ENCODE measurements at regions not wholly inside any gene's neighbourhood (a gene's known extent, or its start where the extent isn't known, plus 50 kb on each side); places are given as distances from the start of the nearest gene placed in this dataset.

DNA sequence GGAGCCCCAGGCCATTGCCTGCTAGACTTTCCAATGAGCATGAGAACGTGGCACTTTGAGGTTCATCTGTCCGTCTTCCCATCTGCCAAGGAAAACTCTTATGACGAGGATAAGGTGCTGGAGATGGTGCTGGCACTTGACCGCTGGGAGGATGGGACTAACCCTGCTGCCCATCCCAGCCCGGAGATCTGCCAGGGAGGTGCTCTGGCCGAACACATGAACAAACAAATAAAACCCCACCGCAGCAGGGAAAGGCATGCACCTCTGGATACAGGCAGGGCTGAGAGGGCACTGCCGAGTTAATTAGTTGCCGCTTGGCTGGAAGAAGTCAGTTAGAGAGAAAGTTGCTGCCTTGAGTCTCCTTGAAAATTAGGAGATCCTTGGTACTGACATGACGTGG, 308.4 kb downstream of the AJAP1 start:
- intact Hi-C loops (cut with micrococcal nuclease), result no loop called here
- H4K20me1 ChIP-seq (ENCODE audit: insufficient read depth), result no peaks in the 10 kb centered on the region
- ATAC-seq (no peak), DNase-seq (ENCODE audit: low read depth, low spot score) (no peak)
- H3K27ac ChIP-seq (ENCODE audit: low read depth, low read length), result no peak overlapping the region
- H3K79me2 ChIP-seq (ENCODE audit: insufficient read depth, low read length), result no peaks in the 10 kb centered on the region
- BruUV-seq (replicated peaks), result no TSS peak
- no peaks in the 10 kb centered on the region for H3K36me3 ChIP-seq (ENCODE audit: control insufficient read depth in 1 of 2, insufficient read depth in 2 of 2, low read length in 2 of 2)
- ChIA-PET CTCF (no interaction called here), POLR2A (no interaction called here), RAD21 (ENCODE audit: low non-redundant PET in 1 of 2, low total read pairs in 2 of 2, uncharacterized antibody in 2 of 2, unreplicated experiment in 2 of 2) (no interaction called here)
- no peak overlapping the region for H3K4me2 ChIP-seq (ENCODE audit: low read length)
- TF ChIP-seq, protein P1, sequence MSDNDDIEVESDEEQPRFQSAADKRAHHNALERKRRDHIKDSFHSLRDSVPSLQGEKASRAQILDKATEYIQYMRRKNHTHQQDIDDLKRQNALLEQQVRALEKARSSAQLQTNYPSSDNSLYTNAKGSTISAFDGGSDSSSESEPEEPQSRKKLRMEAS (IDR thresholded peaks at IDR 0.05), result no peak
- TF ChIP-seq SP1 (IDR thresholded peaks at IDR 0.05; ENCODE audit: low read depth), result no peak
- no peak for TF ChIP-seq ELF1 (IDR thresholded peaks at IDR 0.05; ENCODE audit: borderline replicate concordance, low read depth)
- no peak for TF ChIP-seq ZNF274 (IDR thresholded peaks at IDR 0.05; ENCODE audit: low read depth, low read length)
- no peak for TF ChIP-seq EZH2 (IDR thresholded peaks at IDR 0.05)
- TF ChIP-seq POLR2AphosphoS5 (IDR thresholded peaks at IDR 0.05; ENCODE audit: low read depth, low read length), result no peak
- TF ChIP-seq EGR1 (IDR thresholded peaks at IDR 0.05; ENCODE audit: low read depth), result no peak
- TF ChIP-seq JUND (IDR thresholded peaks at IDR 0.05), result no peak
- TF ChIP-seq, protein P2, sequence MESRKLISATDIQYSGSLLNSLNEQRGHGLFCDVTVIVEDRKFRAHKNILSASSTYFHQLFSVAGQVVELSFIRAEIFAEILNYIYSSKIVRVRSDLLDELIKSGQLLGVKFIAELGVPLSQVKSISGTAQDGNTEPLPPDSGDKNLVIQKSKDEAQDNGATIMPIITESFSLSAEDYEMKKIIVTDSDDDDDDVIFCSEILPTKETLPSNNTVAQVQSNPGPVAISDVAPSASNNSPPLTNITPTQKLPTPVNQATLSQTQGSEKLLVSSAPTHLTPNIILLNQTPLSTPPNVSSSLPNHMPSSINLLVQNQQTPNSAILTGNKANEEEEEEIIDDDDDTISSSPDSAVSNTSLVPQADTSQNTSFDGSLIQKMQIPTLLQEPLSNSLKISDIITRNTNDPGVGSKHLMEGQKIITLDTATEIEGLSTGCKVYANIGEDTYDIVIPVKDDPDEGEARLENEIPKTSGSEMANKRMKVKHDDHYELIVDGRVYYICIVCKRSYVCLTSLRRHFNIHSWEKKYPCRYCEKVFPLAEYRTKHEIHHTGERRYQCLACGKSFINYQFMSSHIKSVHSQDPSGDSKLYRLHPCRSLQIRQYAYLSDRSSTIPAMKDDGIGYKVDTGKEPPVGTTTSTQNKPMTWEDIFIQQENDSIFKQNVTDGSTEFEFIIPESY (IDR thresholded peaks at IDR 0.05; ENCODE audit: extremely low read depth, insufficient replicate concordance, low read length), result no peak
- TF ChIP-seq EZH2phosphoT487 (IDR thresholded peaks at IDR 0.05; ENCODE audit: borderline replicate concordance), result no peak
- TF ChIP-seq SRF (IDR thresholded peaks at IDR 0.05; ENCODE audit: low read depth), result no peak
- no peak for TF ChIP-seq YY1 (IDR thresholded peaks at IDR 0.05; ENCODE audit: extremely low read depth, insufficient replicate concordance, low read depth, low read length)
- TF ChIP-seq, protein P3, sequence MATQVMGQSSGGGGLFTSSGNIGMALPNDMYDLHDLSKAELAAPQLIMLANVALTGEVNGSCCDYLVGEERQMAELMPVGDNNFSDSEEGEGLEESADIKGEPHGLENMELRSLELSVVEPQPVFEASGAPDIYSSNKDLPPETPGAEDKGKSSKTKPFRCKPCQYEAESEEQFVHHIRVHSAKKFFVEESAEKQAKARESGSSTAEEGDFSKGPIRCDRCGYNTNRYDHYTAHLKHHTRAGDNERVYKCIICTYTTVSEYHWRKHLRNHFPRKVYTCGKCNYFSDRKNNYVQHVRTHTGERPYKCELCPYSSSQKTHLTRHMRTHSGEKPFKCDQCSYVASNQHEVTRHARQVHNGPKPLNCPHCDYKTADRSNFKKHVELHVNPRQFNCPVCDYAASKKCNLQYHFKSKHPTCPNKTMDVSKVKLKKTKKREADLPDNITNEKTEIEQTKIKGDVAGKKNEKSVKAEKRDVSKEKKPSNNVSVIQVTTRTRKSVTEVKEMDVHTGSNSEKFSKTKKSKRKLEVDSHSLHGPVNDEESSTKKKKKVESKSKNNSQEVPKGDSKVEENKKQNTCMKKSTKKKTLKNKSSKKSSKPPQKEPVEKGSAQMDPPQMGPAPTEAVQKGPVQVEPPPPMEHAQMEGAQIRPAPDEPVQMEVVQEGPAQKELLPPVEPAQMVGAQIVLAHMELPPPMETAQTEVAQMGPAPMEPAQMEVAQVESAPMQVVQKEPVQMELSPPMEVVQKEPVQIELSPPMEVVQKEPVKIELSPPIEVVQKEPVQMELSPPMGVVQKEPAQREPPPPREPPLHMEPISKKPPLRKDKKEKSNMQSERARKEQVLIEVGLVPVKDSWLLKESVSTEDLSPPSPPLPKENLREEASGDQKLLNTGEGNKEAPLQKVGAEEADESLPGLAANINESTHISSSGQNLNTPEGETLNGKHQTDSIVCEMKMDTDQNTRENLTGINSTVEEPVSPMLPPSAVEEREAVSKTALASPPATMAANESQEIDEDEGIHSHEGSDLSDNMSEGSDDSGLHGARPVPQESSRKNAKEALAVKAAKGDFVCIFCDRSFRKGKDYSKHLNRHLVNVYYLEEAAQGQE (IDR thresholded peaks at IDR 0.05; ENCODE audit: low read depth), result no peak
- TF ChIP-seq POLR2A (IDR thresholded peaks at IDR 0.05; ENCODE audit: borderline replicate concordance, extremely low read depth, insufficient read depth, insufficient read length), result no peak
- TF ChIP-seq RAD21 (IDR thresholded peaks at IDR 0.05; ENCODE audit: low read depth), result no peak
- no peak for TF ChIP-seq SIN3A (IDR thresholded peaks at IDR 0.05; ENCODE audit: low read depth)
- no peak for TF ChIP-seq FOSL1 (IDR thresholded peaks at IDR 0.05; ENCODE audit: low read depth)
- no peak for TF ChIP-seq ZFX (IDR thresholded peaks at IDR 0.05)
- TF ChIP-seq, protein P4, sequence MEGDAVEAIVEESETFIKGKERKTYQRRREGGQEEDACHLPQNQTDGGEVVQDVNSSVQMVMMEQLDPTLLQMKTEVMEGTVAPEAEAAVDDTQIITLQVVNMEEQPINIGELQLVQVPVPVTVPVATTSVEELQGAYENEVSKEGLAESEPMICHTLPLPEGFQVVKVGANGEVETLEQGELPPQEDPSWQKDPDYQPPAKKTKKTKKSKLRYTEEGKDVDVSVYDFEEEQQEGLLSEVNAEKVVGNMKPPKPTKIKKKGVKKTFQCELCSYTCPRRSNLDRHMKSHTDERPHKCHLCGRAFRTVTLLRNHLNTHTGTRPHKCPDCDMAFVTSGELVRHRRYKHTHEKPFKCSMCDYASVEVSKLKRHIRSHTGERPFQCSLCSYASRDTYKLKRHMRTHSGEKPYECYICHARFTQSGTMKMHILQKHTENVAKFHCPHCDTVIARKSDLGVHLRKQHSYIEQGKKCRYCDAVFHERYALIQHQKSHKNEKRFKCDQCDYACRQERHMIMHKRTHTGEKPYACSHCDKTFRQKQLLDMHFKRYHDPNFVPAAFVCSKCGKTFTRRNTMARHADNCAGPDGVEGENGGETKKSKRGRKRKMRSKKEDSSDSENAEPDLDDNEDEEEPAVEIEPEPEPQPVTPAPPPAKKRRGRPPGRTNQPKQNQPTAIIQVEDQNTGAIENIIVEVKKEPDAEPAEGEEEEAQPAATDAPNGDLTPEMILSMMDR (IDR thresholded peaks at IDR 0.05 in 2 of 3, conservative IDR thresholded peaks at IDR 0.05 in 1 of 3; ENCODE audit: borderline replicate concordance in 1 of 3, insufficient read depth in 1 of 3, low read depth in 2 of 3, low read length in 2 of 3), result no peak
- TF ChIP-seq, protein P5, sequence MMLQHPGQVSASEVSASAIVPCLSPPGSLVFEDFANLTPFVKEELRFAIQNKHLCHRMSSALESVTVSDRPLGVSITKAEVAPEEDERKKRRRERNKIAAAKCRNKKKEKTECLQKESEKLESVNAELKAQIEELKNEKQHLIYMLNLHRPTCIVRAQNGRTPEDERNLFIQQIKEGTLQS (IDR thresholded peaks at IDR 0.05), result no peak
- no peak overlapping the region for H3K9ac ChIP-seq (ENCODE audit: low read length)
- H3K9me2 ChIP-seq (ENCODE audit: insufficient read depth), result no peaks in the 10 kb centered on the region
- no peaks in the 10 kb centered on the region for H3K4me1 ChIP-seq (ENCODE audit: control insufficient read depth in 1 of 2, insufficient read depth in 2 of 2, low read length in 2 of 2)
- no peak overlapping the region for H2AFZ ChIP-seq (ENCODE audit: low read depth, low read length, poor library complexity, severe bottlenecking)
- no peaks in the 10 kb centered on the region; a peak in 1 of 4 replicates for H3K9me3 ChIP-seq (ENCODE audit: control insufficient read depth in 1 of 2, insufficient read depth in 1 of 2, low read depth in 1 of 2, low read length in 2 of 2)
- no peak overlapping the region for H3K4me3 ChIP-seq (replicated peaks in 1 of 2; ENCODE audit: low read depth in 1 of 2, low read length in 2 of 2)
- H3K27me3 ChIP-seq (ENCODE audit: insufficient read depth, low read length), result no peaks in the 10 kb centered on the region

Data from HCT116 (cell line).